ENCODE measurements at regions not wholly inside any gene's neighbourhood (a gene's known extent, or its start where the extent isn't known, plus 50 kb on each side); places are given as distances from the start of the nearest gene placed in this dataset.
"Not testable (repeated sequence)": the region's sequence is repeated elsewhere in the genome, so short reads cannot be mapped to it uniquely, and the experiment has no call there.

GRCh38 chr3:195999176-195999575 is 82.7 kb downstream of the TFRC start:
- H3K9me3 Mint-ChIP-seq (ENCODE audit: unreplicated experiment); POLR2A ChIA-PET; H3K4me1 Mint-ChIP-seq (ENCODE audit: insufficient read depth, unreplicated experiment); H3K36me3 Mint-ChIP-seq (ENCODE audit: insufficient read depth, unreplicated experiment); BruUV-seq (replicated peaks); H3K27ac Mint-ChIP-seq (ENCODE audit: low read depth, unreplicated experiment); DNase-seq (ENCODE audit: unreplicated experiment); H3K4me3 Mint-ChIP-seq (ENCODE audit: unreplicated experiment); intact Hi-C loops (cut with micrococcal nuclease): not testable (repeated sequence)
- H3K27me3 Mint-ChIP-seq (ENCODE audit: insufficient read depth, unreplicated experiment) = peaks cover 12% of the 10 kb centered on the region
- CTCF ChIA-PET = interaction anchor here (0.6 kb wide), 1 partner anchor 271 kb away, joined by 3 read pairs; no protein-coding TSS in a partner anchor

DNA sequence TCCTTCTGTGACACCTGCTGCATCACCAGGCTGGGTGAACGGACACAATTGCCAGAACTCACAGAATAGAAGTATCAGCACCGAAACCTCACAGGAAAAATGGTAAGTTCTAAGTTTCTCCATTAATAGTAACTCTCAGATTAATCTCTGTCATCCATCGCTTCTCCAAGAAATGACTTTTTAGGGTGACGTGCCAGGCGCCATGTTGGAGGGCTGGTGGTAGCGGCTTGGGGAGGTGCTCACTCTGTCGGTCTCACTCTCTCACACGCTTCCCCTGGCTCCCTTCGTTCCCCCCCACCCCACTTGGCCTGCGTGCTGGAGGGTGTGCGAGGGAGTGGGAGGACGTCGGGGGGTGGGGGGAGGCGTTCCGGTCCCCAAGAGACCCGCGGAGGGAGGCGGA is 85.6 kb downstream of the TFRC start:
- H3K9me3 Mint-ChIP-seq (ENCODE audit: unreplicated experiment); CTCF ChIA-PET; H3K27ac Mint-ChIP-seq (ENCODE audit: low read depth, unreplicated experiment); BruUV-seq (replicated peaks); H3K4me3 Mint-ChIP-seq (ENCODE audit: unreplicated experiment); POLR2A ChIA-PET; intact Hi-C loops (cut with micrococcal nuclease); DNase-seq (ENCODE audit: unreplicated experiment); H3K36me3 Mint-ChIP-seq (ENCODE audit: insufficient read depth, unreplicated experiment); H3K4me1 Mint-ChIP-seq (ENCODE audit: insufficient read depth, unreplicated experiment): not testable (repeated sequence)
- peaks cover 12% of the 10 kb centered on the region for H3K27me3 Mint-ChIP-seq (ENCODE audit: insufficient read depth, unreplicated experiment)

DNA sequence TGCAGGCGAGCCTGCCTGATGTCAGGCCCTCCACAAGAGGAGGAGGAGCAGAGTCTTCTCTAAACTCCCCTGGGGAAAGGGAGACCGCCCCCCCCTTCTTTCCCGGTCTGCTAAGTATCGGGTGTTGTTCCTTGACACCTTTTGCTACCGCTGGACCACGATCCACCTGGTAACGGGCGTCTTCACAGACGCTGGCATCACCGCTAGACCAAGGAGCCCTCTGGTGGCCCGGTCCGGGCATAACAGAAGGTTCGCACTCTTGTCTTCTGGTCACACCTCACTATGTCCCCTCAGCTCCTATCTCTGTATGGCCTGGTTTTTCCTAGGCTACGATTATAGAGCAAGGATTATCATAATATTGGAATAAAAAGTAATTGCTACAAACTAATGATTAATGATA is 86.0 kb upstream of the TNK2 start:
- TF ChIP-seq, protein P1, sequence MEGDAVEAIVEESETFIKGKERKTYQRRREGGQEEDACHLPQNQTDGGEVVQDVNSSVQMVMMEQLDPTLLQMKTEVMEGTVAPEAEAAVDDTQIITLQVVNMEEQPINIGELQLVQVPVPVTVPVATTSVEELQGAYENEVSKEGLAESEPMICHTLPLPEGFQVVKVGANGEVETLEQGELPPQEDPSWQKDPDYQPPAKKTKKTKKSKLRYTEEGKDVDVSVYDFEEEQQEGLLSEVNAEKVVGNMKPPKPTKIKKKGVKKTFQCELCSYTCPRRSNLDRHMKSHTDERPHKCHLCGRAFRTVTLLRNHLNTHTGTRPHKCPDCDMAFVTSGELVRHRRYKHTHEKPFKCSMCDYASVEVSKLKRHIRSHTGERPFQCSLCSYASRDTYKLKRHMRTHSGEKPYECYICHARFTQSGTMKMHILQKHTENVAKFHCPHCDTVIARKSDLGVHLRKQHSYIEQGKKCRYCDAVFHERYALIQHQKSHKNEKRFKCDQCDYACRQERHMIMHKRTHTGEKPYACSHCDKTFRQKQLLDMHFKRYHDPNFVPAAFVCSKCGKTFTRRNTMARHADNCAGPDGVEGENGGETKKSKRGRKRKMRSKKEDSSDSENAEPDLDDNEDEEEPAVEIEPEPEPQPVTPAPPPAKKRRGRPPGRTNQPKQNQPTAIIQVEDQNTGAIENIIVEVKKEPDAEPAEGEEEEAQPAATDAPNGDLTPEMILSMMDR (IDR thresholded peaks at IDR 0.05; ENCODE audit: unreplicated experiment) = peak; percentile 26
- H3K4me3 Mint-ChIP-seq (ENCODE audit: unreplicated experiment); H3K27ac Mint-ChIP-seq (ENCODE audit: low read depth, unreplicated experiment); H3K4me1 Mint-ChIP-seq (ENCODE audit: insufficient read depth, unreplicated experiment); POLR2A ChIA-PET; BruUV-seq (replicated peaks); H3K9me3 Mint-ChIP-seq (ENCODE audit: unreplicated experiment); H3K36me3 Mint-ChIP-seq (ENCODE audit: insufficient read depth, unreplicated experiment): not testable (repeated sequence)
- peak; percentile 55 for DNase-seq (ENCODE audit: unreplicated experiment)
- CTCF ChIA-PET = interaction anchor here (0.6 kb wide), 1 partner anchor 144 kb away, joined by 5 read pairs; no protein-coding TSS in a partner anchor
- peaks cover 12% of the 10 kb centered on the region for H3K27me3 Mint-ChIP-seq (ENCODE audit: insufficient read depth, unreplicated experiment)
- intact Hi-C loops (cut with micrococcal nuclease) = loop anchor here (5.0 kb wide), 2 partner anchors 77 to 137 kb away; no protein-coding TSS in a partner anchor

GRCh38 chr3:195993671-195994070 is 85.3 kb upstream of the TNK2 start:
- H3K27me3 Mint-ChIP-seq (ENCODE audit: insufficient read depth, unreplicated experiment) = peaks cover 12% of the 10 kb centered on the region
- BruUV-seq (replicated peaks); POLR2A ChIA-PET; H3K9me3 Mint-ChIP-seq (ENCODE audit: unreplicated experiment); H3K4me3 Mint-ChIP-seq (ENCODE audit: unreplicated experiment); H3K27ac Mint-ChIP-seq (ENCODE audit: low read depth, unreplicated experiment); CTCF ChIA-PET; H3K4me1 Mint-ChIP-seq (ENCODE audit: insufficient read depth, unreplicated experiment); H3K36me3 Mint-ChIP-seq (ENCODE audit: insufficient read depth, unreplicated experiment); DNase-seq (ENCODE audit: unreplicated experiment): not testable (repeated sequence)
- intact Hi-C loops (cut with micrococcal nuclease) = loop anchor here (5.0 kb wide), 2 partner anchors 76 to 136 kb away; no protein-coding TSS in a partner anchor

DNA sequence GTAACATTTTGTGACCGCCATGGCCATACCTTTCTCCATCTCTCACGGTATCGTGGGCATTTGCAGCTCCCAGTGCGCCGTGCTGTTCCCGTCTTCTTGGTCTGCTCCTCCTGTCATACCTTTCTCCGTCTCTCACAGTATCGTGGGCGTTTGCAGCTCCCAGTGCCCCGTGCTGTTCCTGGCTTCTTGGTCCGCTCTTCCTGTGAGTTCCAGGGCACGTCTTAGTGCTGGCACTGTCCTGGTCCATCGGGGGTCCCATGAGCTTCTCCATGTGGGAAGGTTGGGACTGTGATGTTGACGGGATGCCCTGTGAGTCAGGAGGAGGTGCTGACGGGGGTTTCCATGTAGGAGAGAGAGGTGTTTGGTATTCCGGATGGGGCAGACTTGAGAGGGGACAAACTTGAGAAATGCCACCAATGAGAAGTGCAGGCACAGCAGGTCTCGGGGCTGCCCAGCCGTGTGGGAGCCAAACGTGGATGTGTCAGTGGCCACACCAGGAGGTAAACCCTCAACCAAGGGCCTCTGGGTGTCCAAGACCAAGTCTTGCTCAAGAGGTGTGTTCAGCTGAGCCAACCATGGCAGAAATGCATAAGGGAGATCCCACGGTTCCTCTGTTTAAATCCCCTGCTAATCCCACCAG is 84.7 kb upstream of the TNK2 start:
- H3K9me3 Mint-ChIP-seq (ENCODE audit: unreplicated experiment); CTCF ChIA-PET; POLR2A ChIA-PET; BruUV-seq (replicated peaks); H3K4me3 Mint-ChIP-seq (ENCODE audit: unreplicated experiment); H3K4me1 Mint-ChIP-seq (ENCODE audit: insufficient read depth, unreplicated experiment); H3K36me3 Mint-ChIP-seq (ENCODE audit: insufficient read depth, unreplicated experiment); DNase-seq (ENCODE audit: unreplicated experiment); H3K27ac Mint-ChIP-seq (ENCODE audit: low read depth, unreplicated experiment): not testable (repeated sequence)
- H3K27me3 Mint-ChIP-seq (ENCODE audit: insufficient read depth, unreplicated experiment) = peaks cover 12% of the 10 kb centered on the region
- intact Hi-C loops (cut with micrococcal nuclease) = loop anchor here (5.0 kb wide), 2 partner anchors 76 to 136 kb away; no protein-coding TSS in a partner anchor

- DNase-seq (ENCODE audit: unreplicated experiment); H3K27ac Mint-ChIP-seq (ENCODE audit: low read depth, unreplicated experiment); BruUV-seq (replicated peaks); H3K4me3 Mint-ChIP-seq (ENCODE audit: unreplicated experiment); H3K36me3 Mint-ChIP-seq (ENCODE audit: insufficient read depth, unreplicated experiment); POLR2A ChIA-PET; H3K27me3 Mint-ChIP-seq (ENCODE audit: insufficient read depth, unreplicated experiment); H3K9me3 Mint-ChIP-seq (ENCODE audit: unreplicated experiment); CTCF ChIA-PET; H3K4me1 Mint-ChIP-seq (ENCODE audit: insufficient read depth, unreplicated experiment): not testable (repeated sequence)
- intact Hi-C loops (cut with micrococcal nuclease) = loop anchor here (5.0 kb wide), 2 partner anchors 75 to 135 kb away; no protein-coding TSS in a partner anchor
Observed at GRCh38 chr3:195991986-195992385, 83.6 kb upstream of the TNK2 start.

GRCh38 chr3:195991243-195991642 is 82.9 kb upstream of the TNK2 start:
- POLR2A ChIA-PET; H3K36me3 Mint-ChIP-seq (ENCODE audit: insufficient read depth, unreplicated experiment); H3K4me1 Mint-ChIP-seq (ENCODE audit: insufficient read depth, unreplicated experiment); CTCF ChIA-PET; H3K9me3 Mint-ChIP-seq (ENCODE audit: unreplicated experiment); DNase-seq (ENCODE audit: unreplicated experiment); H3K27ac Mint-ChIP-seq (ENCODE audit: low read depth, unreplicated experiment); BruUV-seq (replicated peaks); H3K27me3 Mint-ChIP-seq (ENCODE audit: insufficient read depth, unreplicated experiment): not testable (repeated sequence)
- peak overlapping the region; percentile 64 for H3K4me3 Mint-ChIP-seq (ENCODE audit: unreplicated experiment)
- intact Hi-C loops (cut with micrococcal nuclease) = loop anchor here (5.0 kb wide), 2 partner anchors 74 to 134 kb away; no protein-coding TSS in a partner anchor

DNA sequence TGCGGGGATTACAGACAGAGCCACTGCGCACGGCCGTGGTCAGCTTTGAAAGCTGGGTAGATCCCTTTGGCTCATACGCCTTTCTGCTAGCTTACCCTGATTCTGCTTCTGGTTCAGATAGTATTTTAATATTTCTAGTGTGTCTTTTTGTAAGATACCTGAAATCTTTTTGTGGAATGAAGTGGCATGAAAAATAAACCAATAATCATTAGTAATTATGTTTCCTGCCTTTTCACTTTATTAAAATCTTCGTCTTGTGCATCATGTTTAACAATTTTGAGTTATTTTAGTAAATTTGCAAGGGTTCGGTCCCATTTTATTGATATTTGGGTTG is 82.5 kb upstream of the TNK2 start:
- H3K36me3 Mint-ChIP-seq (ENCODE audit: insufficient read depth, unreplicated experiment); POLR2A ChIA-PET; CTCF ChIA-PET; H3K4me1 Mint-ChIP-seq (ENCODE audit: insufficient read depth, unreplicated experiment); H3K9me3 Mint-ChIP-seq (ENCODE audit: unreplicated experiment); H3K27me3 Mint-ChIP-seq (ENCODE audit: insufficient read depth, unreplicated experiment); DNase-seq (ENCODE audit: unreplicated experiment); H3K27ac Mint-ChIP-seq (ENCODE audit: low read depth, unreplicated experiment): not testable (repeated sequence)
- H3K4me3 Mint-ChIP-seq (ENCODE audit: unreplicated experiment) = peak overlapping the region; percentile 64
- intact Hi-C loops (cut with micrococcal nuclease) = loop anchor here (5.0 kb wide), 2 partner anchors 74 to 134 kb away; no protein-coding TSS in a partner anchor
- BruUV-seq (replicated peaks) = TSS peak; percentile 84
